CD4-positive, alpha-beta T cell treated with Interleukin-21 for 1 hour (primary cell): ENCODE measurements at regions not wholly inside any gene's neighbourhood (a gene's known extent, or its start where the extent isn't known, plus 50 kb on each side); places are given as distances from the start of the nearest gene placed in this dataset.
"Not testable (repeated sequence)": the region's sequence is repeated elsewhere in the genome, so short reads cannot be mapped to it uniquely, and the experiment has no call there.

Experiments used
- DNase-seq: peaks from one replicate; pipeline ENCODE4 v3.0.0-alpha.2; 2020

GRCh38 chr4:104326991-104327694 is 167.6 kb downstream of the CXXC4 start:
- not testable (repeated sequence) for DNase-seq

- DNase-seq = no peak
Observed at GRCh38 chr4:104302731-104303130, 192.0 kb downstream of the CXXC4 start.

GRCh38 chr4:104294811-104295210 is 199.9 kb downstream of the CXXC4 start:
- DNase-seq = no peak

GRCh38 chr4:104286867-104287266 is 207.8 kb downstream of the CXXC4 start:
- no peak for DNase-seq

- DNase-seq = no peak
Observed at GRCh38 chr4:104283303-104283702, 211.4 kb downstream of the CXXC4 start.

- no peak for DNase-seq
Observed at GRCh38 chr4:104279744-104280143, 214.9 kb downstream of the CXXC4 start.

GRCh38 chr4:104272966-104273365 is 221.7 kb downstream of the CXXC4 start:
- DNase-seq = no peak

GRCh38 chr4:104269603-104270002 is 225.1 kb downstream of the CXXC4 start:
- DNase-seq = not testable (repeated sequence)

- DNase-seq = no peak
Observed at GRCh38 chr4:104263100-104263499, 231.6 kb downstream of the CXXC4 start.

GRCh38 chr4:104262678-104263077 is 232.0 kb downstream of the CXXC4 start:
- DNase-seq = no peak

- no peak for DNase-seq
Observed at GRCh38 chr4:104248726-104249125, 246.0 kb downstream of the CXXC4 start.

- DNase-seq = no peak
Observed at GRCh38 chr4:104235967-104236366, 258.7 kb downstream of the CXXC4 start.

- no peak for DNase-seq
Observed at GRCh38 chr4:104217526-104217925, 277.2 kb downstream of the CXXC4 start.

- no peak for DNase-seq
Observed at GRCh38 chr4:104211657-104212056, 283.0 kb downstream of the CXXC4 start.

GRCh38 chr4:104210420-104210819 is 284.3 kb downstream of the CXXC4 start:
- no peak for DNase-seq

GRCh38 chr4:104206784-104207183 is 287.9 kb downstream of the CXXC4 start:
- DNase-seq = no peak

GRCh38 chr4:104205116-104205515 is 289.6 kb downstream of the CXXC4 start:
- DNase-seq = no peak

GRCh38 chr4:104188301-104188700 is 306.4 kb downstream of the CXXC4 start:
- no peak for DNase-seq

- no peak for DNase-seq
Observed at GRCh38 chr4:104169437-104169836, 325.3 kb downstream of the CXXC4 start.

- no peak for DNase-seq
Observed at GRCh38 chr4:104166749-104167148, 327.9 kb downstream of the CXXC4 start.

GRCh38 chr4:104163820-104164219 is 330.9 kb downstream of the CXXC4 start:
- no peak for DNase-seq

- no peak for DNase-seq
Observed at GRCh38 chr4:104146048-104146447, 348.6 kb downstream of the CXXC4 start.

- DNase-seq = no peak
Observed at GRCh38 chr4:104138116-104138515, 356.6 kb downstream of the CXXC4 start.

- no peak for DNase-seq
Observed at GRCh38 chr4:104129243-104129642, 365.5 kb downstream of the CXXC4 start.

GRCh38 chr4:104128850-104129213 is 365.9 kb downstream of the CXXC4 start:
- no peak for DNase-seq
